22Rv1 (cell line): ENCODE measurements at regions not wholly inside any gene's neighbourhood (a gene's known extent, or its start where the extent isn't known, plus 50 kb on each side); places are given as distances from the start of the nearest gene placed in this dataset.

Experiments
- H3K27ac ChIP-seq: fragments of 450-650 bp; 2 replicates; pipeline ENCODE4 v1.5.1; 2017
- CTCF ChIP-seq: fragments of 450-650 bp; IDR thresholded peaks from 2 replicates; pipeline ENCODE4 v1.5.1; 2017; ENCODE audit warnings: mild to moderate bottlenecking
- ZFX ChIP-seq: fragments of 450-650 bp; IDR thresholded peaks from 2 replicates; pipeline ENCODE4 v1.6.1; 2017; ENCODE audit warnings: antibody characterized with exemption, borderline replicate concordance

- TF ChIP-seq CTCF (no peak), ZFX (no peak)
These were observed 322.2 kb upstream of the GRIA1 start for GRCh38 chr5:153168241-153168640.

GRCh38 chr5:153187503-153187902 lies 303.0 kb upstream of the GRIA1 start:
- TF ChIP-seq CTCF (no peak), ZFX (no peak)
- H3K27ac ChIP-seq, result no peak overlapping the region

More at GRCh38 chr5:153168241-153168640, 322.2 kb upstream of the GRIA1 start:
- H3K27ac ChIP-seq, result no peak overlapping the region

GRCh38 chr5:153206361-153206760 lies 284.1 kb upstream of the GRIA1 start:
- no peak overlapping the region for H3K27ac ChIP-seq
- no peak for TF ChIP-seq CTCF
- TF ChIP-seq ZFX, result no peak

- TF ChIP-seq ZFX (no peak), CTCF (no peak)
These were observed 281.5 kb upstream of the GRIA1 start for GRCh38 chr5:153209016-153209415.

GRCh38 chr5:153209687-153210086 lies 280.8 kb upstream of the GRIA1 start:
- no peak overlapping the region for H3K27ac ChIP-seq
- no peak for TF ChIP-seq ZFX
- no peak for TF ChIP-seq CTCF

More at GRCh38 chr5:153209016-153209415, 281.5 kb upstream of the GRIA1 start:
- H3K27ac ChIP-seq, result no peak overlapping the region

GRCh38 chr5:153211076-153211475 lies 279.4 kb upstream of the GRIA1 start:
- no peak for TF ChIP-seq ZFX
- TF ChIP-seq CTCF, result no peak
- H3K27ac ChIP-seq, result no peak overlapping the region

- no peak for TF ChIP-seq CTCF
- TF ChIP-seq ZFX, result no peak
- H3K27ac ChIP-seq, result no peak overlapping the region
These were observed 278.0 kb upstream of the GRIA1 start for GRCh38 chr5:153212471-153212870.
